WI38 (cell line): ENCODE measurements at regions not wholly inside any gene's neighbourhood (a gene's known extent, or its start where the extent isn't known, plus 50 kb on each side); places are given as distances from the start of the nearest gene placed in this dataset.

Experiments used
- H3K4me3 ChIP-seq: 2 replicates; pipeline ENCODE4 v1.5.1; 2011; ENCODE audit warnings: low read depth, mild to moderate bottlenecking, control low read depth, low read length
- TF ChIP-seq, protein P1 (sequence below): IDR thresholded peaks from 2 replicates; pipeline ENCODE4 v1.5.1; 2012; ENCODE audit warnings: low read depth, mild to moderate bottlenecking, control low read depth, low read length

DNA sequence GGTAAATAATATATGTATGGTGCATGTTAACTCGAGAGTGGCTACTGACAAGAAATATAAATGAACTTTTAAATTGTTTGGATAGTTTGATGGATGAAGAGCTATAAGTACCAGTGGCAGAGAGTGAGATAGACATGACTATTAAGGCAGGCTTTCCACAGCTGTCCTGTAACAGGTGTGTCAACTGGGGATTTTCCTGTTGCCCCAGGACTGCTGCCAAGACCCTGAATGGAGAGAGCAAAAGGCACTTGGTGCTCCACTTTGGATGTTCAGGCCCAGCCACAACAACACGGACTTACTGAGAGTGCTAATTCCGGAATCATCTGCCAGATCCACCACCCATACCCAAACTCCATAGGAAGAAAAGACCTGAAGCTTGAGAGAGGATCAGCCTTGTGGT lies 215.1 kb downstream of the SEC61B start:
- H3K4me3 ChIP-seq, result no peak overlapping the region
- TF ChIP-seq, protein P1, sequence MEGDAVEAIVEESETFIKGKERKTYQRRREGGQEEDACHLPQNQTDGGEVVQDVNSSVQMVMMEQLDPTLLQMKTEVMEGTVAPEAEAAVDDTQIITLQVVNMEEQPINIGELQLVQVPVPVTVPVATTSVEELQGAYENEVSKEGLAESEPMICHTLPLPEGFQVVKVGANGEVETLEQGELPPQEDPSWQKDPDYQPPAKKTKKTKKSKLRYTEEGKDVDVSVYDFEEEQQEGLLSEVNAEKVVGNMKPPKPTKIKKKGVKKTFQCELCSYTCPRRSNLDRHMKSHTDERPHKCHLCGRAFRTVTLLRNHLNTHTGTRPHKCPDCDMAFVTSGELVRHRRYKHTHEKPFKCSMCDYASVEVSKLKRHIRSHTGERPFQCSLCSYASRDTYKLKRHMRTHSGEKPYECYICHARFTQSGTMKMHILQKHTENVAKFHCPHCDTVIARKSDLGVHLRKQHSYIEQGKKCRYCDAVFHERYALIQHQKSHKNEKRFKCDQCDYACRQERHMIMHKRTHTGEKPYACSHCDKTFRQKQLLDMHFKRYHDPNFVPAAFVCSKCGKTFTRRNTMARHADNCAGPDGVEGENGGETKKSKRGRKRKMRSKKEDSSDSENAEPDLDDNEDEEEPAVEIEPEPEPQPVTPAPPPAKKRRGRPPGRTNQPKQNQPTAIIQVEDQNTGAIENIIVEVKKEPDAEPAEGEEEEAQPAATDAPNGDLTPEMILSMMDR, result no peak

DNA sequence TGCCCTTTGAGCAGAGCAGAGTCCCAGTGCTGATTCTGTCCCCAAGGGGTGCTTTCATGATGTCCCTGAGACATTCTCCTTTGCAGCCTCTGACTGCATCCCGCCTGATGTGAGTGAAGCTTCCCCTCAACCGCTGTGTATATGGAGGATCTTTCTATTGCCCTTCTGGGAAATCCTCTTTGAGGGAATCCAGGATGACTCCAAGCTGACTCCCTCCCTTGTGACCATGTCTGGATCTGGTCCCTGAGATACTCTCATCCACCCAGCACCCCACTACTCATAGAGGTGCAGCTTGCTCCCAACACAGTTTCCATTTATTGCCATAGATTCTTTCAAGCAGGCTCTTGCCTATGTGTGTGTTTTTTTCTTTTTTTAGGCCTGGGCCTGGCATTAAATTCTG lies 216.5 kb downstream of the SEC61B start:
- TF ChIP-seq, protein P1, result no peak
- H3K4me3 ChIP-seq, result no peak overlapping the region

DNA sequence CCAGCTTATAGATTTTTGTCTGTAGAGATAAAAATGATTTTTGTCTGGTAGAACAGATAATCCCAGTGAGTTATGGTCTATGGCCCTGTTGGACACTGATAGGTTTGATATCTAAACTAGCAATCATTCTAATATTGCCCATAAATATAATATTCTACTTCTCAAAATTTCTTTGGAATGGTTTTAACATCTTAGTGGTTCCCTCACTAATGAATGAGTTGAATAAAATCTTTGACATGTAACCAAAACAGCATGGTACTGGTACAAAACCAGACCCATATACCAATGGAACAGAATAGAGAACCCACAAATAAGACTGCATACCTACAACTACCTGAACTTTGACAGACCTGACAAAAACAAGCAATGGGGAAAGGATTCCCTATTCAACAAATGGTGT lies 219.7 kb downstream of the SEC61B start:
- TF ChIP-seq, protein P1, result no peak
- H3K4me3 ChIP-seq, result no peak overlapping the region

DNA sequence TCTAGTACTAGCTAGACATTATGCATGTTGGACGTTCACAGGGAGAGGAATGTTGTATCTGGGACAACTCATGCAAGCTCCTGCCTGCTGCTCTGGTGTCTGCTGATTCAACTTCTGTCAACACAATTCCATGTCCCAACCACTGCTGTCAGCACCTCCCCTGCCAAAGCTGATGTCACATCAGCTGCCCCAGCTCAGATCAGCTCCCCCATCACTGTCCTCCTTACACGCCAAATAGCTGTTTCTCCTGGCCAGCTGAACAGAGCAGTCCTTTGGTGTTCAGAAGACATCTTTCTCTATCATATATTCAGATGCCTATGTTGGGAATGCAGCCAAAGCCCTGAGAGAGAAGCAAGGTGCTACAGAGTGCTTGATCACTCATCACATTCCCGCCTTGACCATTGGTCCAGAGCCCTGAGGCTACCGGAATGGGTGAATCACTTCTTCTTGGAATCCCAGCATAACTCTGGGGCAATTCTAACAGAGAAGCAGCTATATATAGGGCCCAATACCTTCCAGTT lies 223.3 kb downstream of the SEC61B start:
- H3K4me3 ChIP-seq, result no peak overlapping the region
- TF ChIP-seq, protein P1, result no peak

DNA sequence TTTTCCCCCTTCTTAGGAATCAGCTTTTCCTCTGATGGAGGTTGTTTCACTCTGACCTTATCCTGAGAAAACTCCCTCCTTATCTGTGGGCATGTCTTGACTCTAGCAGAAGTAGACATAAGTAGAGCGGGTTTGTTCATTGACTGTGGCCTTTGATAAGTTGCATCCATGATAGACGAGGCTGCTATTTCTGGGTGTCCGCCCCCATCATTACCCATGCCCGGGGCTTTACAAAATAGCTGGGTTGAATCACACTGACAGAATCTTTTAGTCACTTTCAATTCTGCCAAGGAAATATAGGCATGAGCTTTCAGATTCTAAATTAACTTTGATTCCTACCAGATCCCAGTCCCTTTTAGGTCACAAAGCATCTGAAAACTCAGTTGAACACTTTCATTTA lies 223.8 kb downstream of the SEC61B start:
- TF ChIP-seq, protein P1, result no peak

DNA sequence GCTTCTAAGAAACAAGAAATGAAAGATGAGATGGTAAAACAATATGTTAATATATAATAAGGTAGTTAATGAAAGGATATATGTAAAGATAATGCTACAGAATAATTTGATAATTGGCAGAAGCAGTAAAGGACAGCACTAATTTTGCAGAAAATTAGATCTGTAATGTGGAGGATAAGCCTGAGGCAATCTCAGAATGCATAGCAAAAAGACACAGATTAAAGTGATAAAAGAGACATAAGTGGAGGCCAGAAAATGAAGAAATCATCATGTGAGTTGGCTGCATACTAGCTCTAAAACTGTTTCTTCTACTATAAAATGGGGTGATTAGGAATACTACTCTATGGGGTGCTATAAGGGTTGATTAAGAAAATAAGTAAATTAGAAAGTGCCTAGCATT lies 225.9 kb downstream of the SEC61B start:
- TF ChIP-seq, protein P1, result no peak
- no peak overlapping the region for H3K4me3 ChIP-seq

More for the DNA sequence above, 223.8 kb downstream of the SEC61B start:
- H3K4me3 ChIP-seq, result no peak overlapping the region

DNA sequence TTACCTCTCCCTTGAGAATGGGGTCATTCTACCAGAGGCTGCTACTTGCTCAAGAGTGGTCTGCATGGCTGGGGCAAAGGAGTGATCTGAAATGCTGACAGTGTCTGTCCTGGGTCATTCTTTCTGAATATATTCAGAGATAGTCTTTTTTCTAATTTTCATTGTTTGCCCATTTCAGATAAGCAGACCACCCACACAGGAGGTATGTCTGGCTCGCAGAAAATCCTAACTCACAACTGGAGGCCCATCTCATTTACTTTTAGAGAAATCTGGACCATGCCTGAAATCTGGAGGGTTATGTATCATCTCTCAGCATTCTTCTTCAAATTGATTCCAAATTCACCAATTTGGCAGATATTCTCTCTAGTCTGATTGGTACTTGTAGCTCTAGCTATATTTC lies 227.6 kb downstream of the SEC61B start:
- TF ChIP-seq, protein P1, result no peak
- no peak overlapping the region for H3K4me3 ChIP-seq
